DMS153 (cell line): ENCODE measurements at regions not wholly inside any gene's neighbourhood (a gene's known extent, or its start where the extent isn't known, plus 50 kb on each side); places are given as distances from the start of the nearest gene placed in this dataset.
"Not testable (repeated sequence)": the region's sequence is repeated elsewhere in the genome, so short reads cannot be mapped to it uniquely, and the experiment has no call there.

Source experiments
- DNase-seq: peaks from one replicate; lab custom pipeline; 2025; lab: John Stamatoyannopoulos, UW

DNA sequence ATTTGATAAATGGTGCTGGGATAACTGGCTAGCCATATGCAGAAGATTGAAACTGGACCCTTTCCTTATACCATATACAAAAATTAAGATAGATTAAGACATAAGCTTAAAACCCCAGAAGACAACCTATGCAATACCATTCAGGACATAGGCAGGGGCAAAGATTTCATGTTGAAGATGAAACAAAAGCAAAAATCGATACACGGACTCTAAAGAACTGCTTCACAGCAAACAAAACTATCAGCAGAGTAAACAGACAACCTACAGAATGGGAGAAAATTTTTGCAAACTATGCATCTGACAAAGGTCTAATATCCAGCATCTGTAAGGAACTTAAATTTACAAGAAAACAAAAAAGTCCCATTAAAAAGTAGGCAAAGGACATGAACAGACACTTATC is 255.9 kb downstream of the TINAG start:
- not testable (repeated sequence) for DNase-seq

- no peak for DNase-seq
These were observed 266.4 kb downstream of the TINAG start for GRCh38 chr6:54574671-54575070.

GRCh38 chr6:54578261-54578660 is 268.3 kb upstream of the FAM83B start:
- no peak for DNase-seq

DNA sequence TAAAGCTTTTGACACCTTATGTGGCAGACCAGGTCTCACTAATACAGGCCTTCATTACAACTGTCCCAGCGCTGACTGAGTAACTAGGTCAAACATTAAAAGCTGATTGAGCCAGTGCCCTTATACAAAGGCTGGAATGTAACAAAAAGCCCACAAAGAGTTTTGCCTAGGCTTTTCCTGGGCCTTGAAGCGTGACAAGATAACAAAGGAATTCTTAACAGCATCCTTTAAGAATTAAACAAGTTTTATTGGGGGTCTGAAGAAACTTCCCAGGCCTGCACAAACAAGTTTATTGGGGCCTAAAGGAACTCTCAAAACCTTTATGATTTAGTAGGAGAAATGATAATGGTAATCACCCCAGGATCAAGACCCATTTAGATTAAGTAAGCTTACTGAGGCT is 267.6 kb upstream of the FAM83B start:
- no peak for DNase-seq

DNA sequence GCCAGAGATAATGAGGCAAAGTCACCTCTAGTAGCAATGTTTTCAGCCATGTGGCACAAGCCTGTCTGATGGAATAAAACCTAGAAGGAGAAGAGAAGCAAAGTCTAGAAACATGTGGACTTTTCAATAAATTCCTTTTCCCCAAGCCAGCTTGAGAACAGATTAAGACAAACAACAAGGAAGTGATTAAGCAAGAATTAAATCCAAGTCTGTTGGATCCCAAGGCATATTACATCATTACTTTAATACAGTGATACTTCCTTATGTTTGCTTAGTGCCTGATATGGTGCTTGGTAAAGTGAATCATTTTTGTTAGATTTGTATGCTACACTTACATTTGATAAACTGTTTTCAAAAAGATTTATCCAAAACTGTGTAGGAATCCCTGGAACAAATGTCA is 260.3 kb upstream of the FAM83B start:
- DNase-seq: no peak

GRCh38 chr6:54587277-54587676 is 259.3 kb upstream of the FAM83B start:
- DNase-seq: no peak

DNA sequence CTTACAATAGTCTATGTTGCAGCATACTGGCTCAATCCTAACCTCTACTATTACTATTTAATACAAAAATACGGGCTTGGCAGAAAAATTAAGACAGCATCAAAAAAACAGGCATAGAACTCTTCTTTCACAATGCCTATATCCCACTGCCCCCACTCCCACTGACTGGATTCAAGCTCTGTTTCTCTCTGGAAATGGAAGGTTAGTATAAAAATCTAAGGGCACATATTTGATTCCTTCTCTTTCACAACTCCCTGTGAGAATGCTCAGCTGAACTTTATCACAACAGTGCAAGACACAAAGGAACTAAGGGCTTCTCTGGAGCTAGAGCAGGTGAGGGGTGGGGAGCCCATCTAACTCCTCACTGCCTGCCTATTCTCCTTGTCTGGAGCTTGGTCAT is 258.4 kb upstream of the FAM83B start:
- no peak for DNase-seq

GRCh38 chr6:54595844-54596243 is 250.7 kb upstream of the FAM83B start:
- no peak for DNase-seq

- no peak for DNase-seq
These were observed 247.7 kb upstream of the FAM83B start for GRCh38 chr6:54598787-54599313.

GRCh38 chr6:54601600-54602300 is 244.8 kb upstream of the FAM83B start:
- DNase-seq: no peak

- no peak for DNase-seq
These were observed 244.0 kb upstream of the FAM83B start for GRCh38 chr6:54602591-54602990.

DNA sequence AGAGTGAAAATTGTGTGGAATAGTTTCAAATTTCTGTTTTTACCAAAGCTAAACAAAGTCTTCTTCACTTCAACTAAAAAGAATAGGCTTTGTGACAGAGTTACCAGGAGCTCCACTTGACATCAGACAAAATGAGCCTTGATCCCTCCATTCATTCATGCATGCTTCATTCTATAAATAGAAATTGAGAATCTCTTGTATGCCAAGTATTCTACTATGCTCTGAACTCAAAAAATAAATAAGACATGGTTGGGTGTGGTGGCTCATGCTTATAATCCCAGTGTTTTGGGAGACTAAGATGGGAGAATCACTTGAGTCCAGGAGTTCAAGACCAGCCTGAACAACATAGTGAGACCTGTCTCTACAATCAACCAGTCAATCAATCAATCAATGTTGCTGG is 236.6 kb upstream of the FAM83B start:
- DNase-seq: no peak

- DNase-seq: no peak
These were observed 233.0 kb upstream of the FAM83B start for GRCh38 chr6:54613596-54613995.

DNA sequence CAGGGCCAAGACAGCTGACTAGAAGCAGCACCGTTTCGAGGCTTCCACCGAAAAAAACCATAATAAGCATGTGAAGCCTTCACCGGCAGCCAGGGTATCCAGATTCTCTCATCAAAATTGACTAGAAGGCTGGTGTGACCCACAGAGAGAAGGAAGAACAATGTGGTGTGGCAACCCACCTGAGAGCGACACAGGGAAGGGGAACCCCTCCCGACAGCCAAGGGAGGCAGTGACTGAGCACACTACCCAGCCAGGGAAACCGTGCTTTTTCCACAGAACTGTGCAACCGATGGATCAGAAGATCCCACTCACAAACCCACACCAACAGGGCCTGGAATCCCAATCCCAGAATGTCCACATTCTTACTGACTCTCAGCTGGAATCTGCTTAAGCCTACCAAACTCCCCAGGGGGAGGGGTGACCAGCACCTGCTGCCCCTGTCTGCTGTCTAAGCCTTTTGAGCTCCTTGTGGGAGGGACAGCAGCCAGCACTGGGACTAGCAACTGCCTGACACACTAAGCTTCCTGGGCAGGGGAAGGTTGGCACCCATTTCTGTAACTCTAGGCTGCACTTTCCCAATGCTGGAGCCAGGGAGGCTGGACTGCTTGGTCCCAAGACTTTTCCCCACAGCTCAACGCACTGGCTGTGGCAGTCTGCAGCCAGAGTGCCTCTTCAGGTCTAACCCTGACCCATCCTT is 231.9 kb upstream of the FAM83B start:
- no peak for DNase-seq

- DNase-seq: no peak
These were observed 228.8 kb upstream of the FAM83B start for GRCh38 chr6:54617730-54618129.

GRCh38 chr6:54618572-54618971 is 228.0 kb upstream of the FAM83B start:
- no peak for DNase-seq

DNA sequence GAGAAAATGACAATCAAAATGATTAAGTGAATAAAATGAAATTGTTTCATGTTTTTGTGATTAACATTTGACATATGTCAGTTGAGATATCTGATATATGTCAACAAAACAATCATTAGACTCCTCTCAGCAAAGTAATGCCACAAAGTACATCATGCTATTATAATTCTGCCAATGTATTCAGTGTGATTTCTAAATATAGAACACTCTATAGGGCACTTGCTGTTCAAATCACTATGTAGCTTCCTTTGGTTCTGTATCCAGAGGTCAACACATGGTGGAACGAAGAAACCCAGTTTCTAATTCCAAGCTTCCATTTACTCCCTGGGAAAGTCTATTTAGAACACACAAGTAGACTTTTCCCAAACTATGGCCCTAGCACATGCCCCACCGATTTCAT is 227.5 kb upstream of the FAM83B start:
- DNase-seq: no peak

DNA sequence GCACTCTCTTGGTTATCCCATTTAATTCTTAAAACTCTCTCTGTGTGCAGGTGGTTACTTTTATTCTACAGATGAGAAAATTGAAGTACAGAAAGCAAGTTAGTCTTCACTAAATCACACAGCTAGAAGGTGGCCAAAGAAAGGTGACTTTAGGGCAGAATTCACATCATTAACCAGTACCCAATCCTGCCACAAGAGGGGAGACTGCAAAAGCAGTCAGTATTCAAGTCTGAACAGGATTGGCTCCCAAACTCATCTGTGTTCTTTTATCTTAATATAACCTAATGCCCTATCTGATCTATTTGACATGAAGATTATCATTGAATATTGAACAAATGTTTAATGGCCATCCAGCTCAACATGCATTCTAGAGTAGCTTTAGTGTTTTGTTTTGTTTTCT is 225.3 kb upstream of the FAM83B start:
- DNase-seq: no peak

- DNase-seq: no peak
These were observed 222.4 kb upstream of the FAM83B start for GRCh38 chr6:54624216-54624615.

- no peak for DNase-seq
These were observed 221.8 kb upstream of the FAM83B start for GRCh38 chr6:54624779-54625178.

- DNase-seq: no peak
These were observed 217.4 kb upstream of the FAM83B start for GRCh38 chr6:54629131-54629530.

GRCh38 chr6:54632984-54633565 is 213.5 kb upstream of the FAM83B start:
- DNase-seq: no peak

GRCh38 chr6:54633601-54634000 is 213.0 kb upstream of the FAM83B start:
- DNase-seq: no peak
